CD4-positive, CD25-positive, alpha-beta regulatory T cell (primary cell): ENCODE measurements at regions not wholly inside any gene's neighbourhood (a gene's known extent, or its start where the extent isn't known, plus 50 kb on each side); places are given as distances from the start of the nearest gene placed in this dataset.

ENCODE experiments used
- ATAC-seq, 2 donors: fragments of 150-1000 bp; cut with Tn5 transposase; one replicate each; pipeline ENCODE4 v1.10.0; 2021; ENCODE audit warnings: low read depth in 2 of 2, moderate number of reproducible peaks in 2 of 2, moderate library complexity in 1 of 2
- DNase-seq, 3 donors: peaks; one replicate each; pipeline versions ENCODE4 v3.0.0 to v3.0.0-alpha.2; 2012 to 2022; ENCODE audit warnings: mixed read lengths in 1 of 3
- H3K27ac ChIP-seq: one replicate; pipeline ENCODE4 v1.7.0; 2013; ENCODE audit warnings: mild to moderate bottlenecking, low read length; ENCODE audit not compliant: insufficient read depth, poor library complexity, severe bottlenecking
- H3K27me3 ChIP-seq: one replicate; pipeline ENCODE4 v1.7.0; 2013; ENCODE audit warnings: low read length; ENCODE audit not compliant: control insufficient read depth, insufficient read depth
- H3K36me3 ChIP-seq: one replicate; pipeline ENCODE4 v1.7.0; 2013; ENCODE audit warnings: mild to moderate bottlenecking, low read length, moderate library complexity; ENCODE audit not compliant: control insufficient read depth, insufficient read depth
- H3K4me1 ChIP-seq: 2 replicates; pipeline ENCODE4 v1.7.0; 2013; ENCODE audit warnings: mild to moderate bottlenecking, low read length; ENCODE audit not compliant: insufficient read depth, control insufficient read depth, poor library complexity, severe bottlenecking
- H3K4me3 ChIP-seq: one replicate; pipeline ENCODE4 v1.7.0; 2013; ENCODE audit warnings: low read depth, mild to moderate bottlenecking, low read length, moderate library complexity
- H3K9me3 ChIP-seq, 2 experiments: 1 replicate in 1 of 2; 2 replicates in 1 of 2; pipeline ENCODE4 v1.7.0; 2013; ENCODE audit warnings: low read length in 2 of 2, mild to moderate bottlenecking in 1 of 2, moderate library complexity in 1 of 2; ENCODE audit not compliant: control insufficient read depth in 2 of 2
- H3K27ac Mint-ChIP-seq, 3 donors: one replicate each; pipeline ENCODE4 v1.8.0; 2020 to 2022; ENCODE audit warnings: mild to moderate bottlenecking in 3 of 3, mixed read lengths in 3 of 3, moderate library complexity in 2 of 3
- H3K27me3 Mint-ChIP-seq: one replicate; pipeline ENCODE4 v1.8.0; 2022; ENCODE audit warnings: mild to moderate bottlenecking, mixed read lengths
- H3K36me3 Mint-ChIP-seq: one replicate; pipeline ENCODE4 v1.8.0; 2020; ENCODE audit warnings: mixed read lengths
- H3K4me1 Mint-ChIP-seq, 4 donors: one replicate each; pipeline ENCODE4 v1.8.0; 2020 to 2022; ENCODE audit warnings: mixed read lengths in 4 of 4, mild to moderate bottlenecking in 1 of 4
- H3K4me3 Mint-ChIP-seq, 4 donors: one replicate each; pipeline ENCODE4 v1.8.0; 2020 to 2022; ENCODE audit warnings: mild to moderate bottlenecking in 4 of 4, mixed read lengths in 4 of 4, moderate library complexity in 3 of 4
- H3K9me3 Mint-ChIP-seq, 7 donors: one replicate each; pipeline ENCODE4 v1.8.0; 2020 to 2022; ENCODE audit warnings: mixed read lengths in 7 of 7, mild to moderate bottlenecking in 3 of 7, moderate library complexity in 2 of 7

- ATAC-seq, result no peak
- H3K27me3 Mint-ChIP-seq, result no peaks in the 10 kb centered on the region
- H3K36me3 Mint-ChIP-seq, result no peaks in the 10 kb centered on the region
Measured at GRCh38 chr15:98207928-98208327, 247.4 kb downstream of the ARRDC4 start.

GRCh38 chr15:98213346-98213979, 253.0 kb downstream of the ARRDC4 start:
- no peaks in the 10 kb centered on the region for H3K36me3 Mint-ChIP-seq
- H3K9me3 Mint-ChIP-seq, result peaks cover 0 to 2% (median 0%) of the 10 kb centered on the region in 7 donors
- no peak overlapping the region for H3K27ac ChIP-seq
- H3K27me3 ChIP-seq, result no peaks in the 10 kb centered on the region
- no peaks in the 10 kb centered on the region for H3K9me3 ChIP-seq
- H3K27ac Mint-ChIP-seq, result no peak overlapping the region
- H3K4me3 ChIP-seq, result no peak overlapping the region
- DNase-seq (no peak), ATAC-seq (no peak)
- no peak overlapping the region for H3K4me3 Mint-ChIP-seq
- no peaks in the 10 kb centered on the region for H3K36me3 ChIP-seq
- no peaks in the 10 kb centered on the region for H3K4me1 Mint-ChIP-seq
- no peaks in the 10 kb centered on the region for H3K4me1 ChIP-seq
- no peaks in the 10 kb centered on the region for H3K27me3 Mint-ChIP-seq

More at GRCh38 chr15:98207928-98208327, 247.4 kb downstream of the ARRDC4 start:
- H3K36me3 ChIP-seq, result no peaks in the 10 kb centered on the region
- H3K4me1 ChIP-seq, result no peaks in the 10 kb centered on the region
- H3K27me3 ChIP-seq, result no peaks in the 10 kb centered on the region
- Mint-ChIP-seq H3K4me3 (no peak overlapping the region), H3K4me1 (no peaks in the 10 kb centered on the region), H3K27ac (no peak overlapping the region), H3K9me3 (peaks cover 0 to 7% (median 0%) of the 10 kb centered on the region in 7 donors)
- no peaks in the 10 kb centered on the region for H3K9me3 ChIP-seq
- H3K4me3 ChIP-seq, result no peak overlapping the region
- DNase-seq, result no peak
- H3K27ac ChIP-seq, result no peak overlapping the region

GRCh38 chr15:98216166-98216565, 255.7 kb downstream of the ARRDC4 start:
- H3K27me3 Mint-ChIP-seq, result no peaks in the 10 kb centered on the region
- no peak for DNase-seq
- H3K27ac Mint-ChIP-seq, result no peak overlapping the region
- ATAC-seq, result no peak
- no peaks in the 10 kb centered on the region for H3K4me1 ChIP-seq
- H3K27me3 ChIP-seq, result no peaks in the 10 kb centered on the region
- no peaks in the 10 kb centered on the region for H3K9me3 ChIP-seq
- peaks cover 0 to 2% (median 0%) of the 10 kb centered on the region in 7 donors for H3K9me3 Mint-ChIP-seq
- no peaks in the 10 kb centered on the region for H3K36me3 ChIP-seq
- no peak overlapping the region for H3K4me3 Mint-ChIP-seq
- H3K27ac ChIP-seq, result no peak overlapping the region
- H3K4me3 ChIP-seq, result no peak overlapping the region
- H3K36me3 Mint-ChIP-seq, result no peaks in the 10 kb centered on the region
- no peaks in the 10 kb centered on the region for H3K4me1 Mint-ChIP-seq

- Histone ChIP-seq H3K27me3 (no peaks in the 10 kb centered on the region), H3K9me3 (no peaks in the 10 kb centered on the region), H3K36me3 (no peaks in the 10 kb centered on the region), H3K27ac (no peak overlapping the region), H3K4me3 (no peak overlapping the region), H3K4me1 (no peaks in the 10 kb centered on the region)
- H3K4me1 Mint-ChIP-seq, result no peaks in the 10 kb centered on the region
- H3K36me3 Mint-ChIP-seq, result no peaks in the 10 kb centered on the region
- H3K27me3 Mint-ChIP-seq, result no peaks in the 10 kb centered on the region
- no peak overlapping the region for H3K27ac Mint-ChIP-seq
- peaks cover 0 to 2% (median 0%) of the 10 kb centered on the region in 7 donors for H3K9me3 Mint-ChIP-seq
- H3K4me3 Mint-ChIP-seq, result no peak overlapping the region
- DNase-seq (no peak), ATAC-seq (no peak)
Measured at GRCh38 chr15:98217356-98217755, 256.9 kb downstream of the ARRDC4 start.

- ATAC-seq, result no peak
- H3K4me3 ChIP-seq, result no peak overlapping the region
- H3K27me3 Mint-ChIP-seq, result no peaks in the 10 kb centered on the region
- no peak overlapping the region for H3K4me3 Mint-ChIP-seq
- H3K27ac Mint-ChIP-seq, result no peak overlapping the region
- peaks cover 0 to 2% (median 0%) of the 10 kb centered on the region in 7 donors for H3K9me3 Mint-ChIP-seq
- H3K4me1 Mint-ChIP-seq, result no peaks in the 10 kb centered on the region
- no peak for DNase-seq
- H3K36me3 Mint-ChIP-seq, result no peaks in the 10 kb centered on the region
- H3K27ac ChIP-seq, result no peak overlapping the region
- H3K9me3 ChIP-seq, result no peaks in the 10 kb centered on the region
- H3K27me3 ChIP-seq, result no peaks in the 10 kb centered on the region
- H3K4me1 ChIP-seq, result no peaks in the 10 kb centered on the region
- H3K36me3 ChIP-seq, result no peaks in the 10 kb centered on the region
Measured at GRCh38 chr15:98221144-98221543, 260.6 kb downstream of the ARRDC4 start.

GRCh38 chr15:98221577-98221976, 261.1 kb downstream of the ARRDC4 start:
- DNase-seq (no peak), ATAC-seq (no peak)
- H3K4me1 ChIP-seq, result no peaks in the 10 kb centered on the region
- peaks cover 0 to 2% (median 0%) of the 10 kb centered on the region in 7 donors for H3K9me3 Mint-ChIP-seq
- H3K9me3 ChIP-seq, result no peaks in the 10 kb centered on the region
- no peaks in the 10 kb centered on the region for H3K36me3 ChIP-seq
- no peaks in the 10 kb centered on the region for H3K4me1 Mint-ChIP-seq
- no peak overlapping the region for H3K4me3 Mint-ChIP-seq
- H3K27me3 Mint-ChIP-seq, result no peaks in the 10 kb centered on the region
- H3K27ac Mint-ChIP-seq, result no peak overlapping the region
- H3K27me3 ChIP-seq, result no peaks in the 10 kb centered on the region
- H3K27ac ChIP-seq, result no peak overlapping the region
- H3K4me3 ChIP-seq, result no peak overlapping the region
- H3K36me3 Mint-ChIP-seq, result no peaks in the 10 kb centered on the region

- no peaks in the 10 kb centered on the region for H3K4me1 ChIP-seq
- no peaks in the 10 kb centered on the region for H3K4me1 Mint-ChIP-seq
- DNase-seq (no peak), ATAC-seq (no peak)
- no peaks in the 10 kb centered on the region for H3K27me3 ChIP-seq
- H3K36me3 Mint-ChIP-seq, result no peaks in the 10 kb centered on the region
- no peak overlapping the region for H3K4me3 Mint-ChIP-seq
- H3K9me3 Mint-ChIP-seq, result peaks cover 0 to 2% (median 0%) of the 10 kb centered on the region in 7 donors
- H3K36me3 ChIP-seq, result no peaks in the 10 kb centered on the region
- H3K9me3 ChIP-seq, result no peaks in the 10 kb centered on the region
- H3K27ac ChIP-seq, result no peak overlapping the region
- no peak overlapping the region for H3K4me3 ChIP-seq
- H3K27ac Mint-ChIP-seq, result no peak overlapping the region
- H3K27me3 Mint-ChIP-seq, result no peaks in the 10 kb centered on the region
Measured at GRCh38 chr15:98226149-98226548, 265.6 kb downstream of the ARRDC4 start.

- Histone ChIP-seq H3K27me3 (no peaks in the 10 kb centered on the region), H3K36me3 (no peaks in the 10 kb centered on the region), H3K9me3 (no peaks in the 10 kb centered on the region), H3K27ac (no peak overlapping the region), H3K4me1 (no peaks in the 10 kb centered on the region), H3K4me3 (no peak overlapping the region)
- ATAC-seq, result no peak
- peaks cover 0 to 2% (median 0%) of the 10 kb centered on the region in 7 donors for H3K9me3 Mint-ChIP-seq
- H3K4me1 Mint-ChIP-seq, result no peaks in the 10 kb centered on the region
- no peaks in the 10 kb centered on the region for H3K27me3 Mint-ChIP-seq
- DNase-seq, result no peak
- no peak overlapping the region for H3K4me3 Mint-ChIP-seq
- H3K27ac Mint-ChIP-seq, result no peak overlapping the region
- H3K36me3 Mint-ChIP-seq, result no peaks in the 10 kb centered on the region
Measured at GRCh38 chr15:98226578-98226977, 266.1 kb downstream of the ARRDC4 start.
